Activated T-cell treated with anti-CD3 and anti-CD28 coated beads, Interleukin-2, amount 50 U/mL, for 4 hours (primary cell): ENCODE measurements at regions not wholly inside any gene's neighbourhood (a gene's known extent, or its start where the extent isn't known, plus 50 kb on each side); places are given as distances from the start of the nearest gene placed in this dataset.

Experiments used
- ATAC-seq, 2 donors: fragments of 200-7000 bp; cut with Tn5 transposase; one replicate each; pipeline ENCODE4 v1.10.0; 2021
- DNase-seq: peaks from one replicate; pipeline ENCODE4 v3.0.0-alpha.2; 2020
- H3K27me3 Mint-ChIP-seq: one replicate; pipeline ENCODE4 v1.8.0; 2021; ENCODE audit warnings: low read depth, mixed read lengths
- H3K36me3 Mint-ChIP-seq: one replicate; pipeline ENCODE4 v1.8.0; 2022; ENCODE audit warnings: mixed read lengths; ENCODE audit not compliant: insufficient read depth
- H3K4me1 Mint-ChIP-seq: one replicate; pipeline ENCODE4 v1.8.0; 2021; ENCODE audit warnings: low read depth, mixed read lengths
- H3K4me3 Mint-ChIP-seq: one replicate; pipeline ENCODE4 v1.8.0; 2021; ENCODE audit warnings: mild to moderate bottlenecking, moderate library complexity, mixed read lengths
- H3K9me3 Mint-ChIP-seq: one replicate; pipeline ENCODE4 v1.8.0; 2021; ENCODE audit warnings: mixed read lengths

DNA sequence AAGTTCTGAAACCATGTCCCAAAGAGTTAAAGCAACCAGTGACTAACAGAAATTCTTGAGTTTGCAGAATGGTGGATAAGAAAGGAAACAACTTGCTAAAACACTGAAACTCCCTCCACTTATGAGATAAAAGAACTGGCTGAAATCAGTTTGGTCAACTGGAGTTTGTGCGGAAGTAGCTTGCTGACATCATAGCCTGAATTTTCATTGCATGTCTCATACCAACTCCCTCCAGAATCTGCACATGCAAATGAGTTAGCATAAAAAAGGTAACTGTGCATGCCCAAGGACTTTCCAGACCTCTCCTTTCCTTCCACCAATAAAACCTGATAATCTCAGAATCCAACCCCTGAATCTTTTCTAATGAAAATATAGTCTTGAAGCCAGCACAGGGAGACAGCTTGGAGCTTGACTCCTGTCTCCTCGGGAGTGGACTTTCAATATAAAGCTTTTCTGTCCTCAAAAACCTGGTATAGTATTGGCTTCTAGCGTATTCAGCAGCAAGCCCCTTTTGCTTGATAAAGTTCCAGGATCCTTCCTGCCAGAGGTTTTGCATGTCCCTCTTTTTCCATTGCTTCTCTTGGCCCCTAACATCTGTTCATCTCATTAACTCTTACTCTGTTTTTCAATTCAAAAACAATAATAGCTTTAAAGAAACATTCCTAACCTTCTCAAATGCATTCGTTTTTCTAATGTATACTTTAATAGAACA, 785.8 kb upstream of the ADGRL4 start:
- H3K36me3 Mint-ChIP-seq, result no peaks in the 10 kb centered on the region
- no peak overlapping the region for H3K4me3 Mint-ChIP-seq
- H3K27me3 Mint-ChIP-seq, result no peaks in the 10 kb centered on the region
- H3K4me1 Mint-ChIP-seq, result no peaks in the 10 kb centered on the region
- DNase-seq (no peak), ATAC-seq (no peak)
- peaks cover 18% of the 10 kb centered on the region for H3K9me3 Mint-ChIP-seq

DNA sequence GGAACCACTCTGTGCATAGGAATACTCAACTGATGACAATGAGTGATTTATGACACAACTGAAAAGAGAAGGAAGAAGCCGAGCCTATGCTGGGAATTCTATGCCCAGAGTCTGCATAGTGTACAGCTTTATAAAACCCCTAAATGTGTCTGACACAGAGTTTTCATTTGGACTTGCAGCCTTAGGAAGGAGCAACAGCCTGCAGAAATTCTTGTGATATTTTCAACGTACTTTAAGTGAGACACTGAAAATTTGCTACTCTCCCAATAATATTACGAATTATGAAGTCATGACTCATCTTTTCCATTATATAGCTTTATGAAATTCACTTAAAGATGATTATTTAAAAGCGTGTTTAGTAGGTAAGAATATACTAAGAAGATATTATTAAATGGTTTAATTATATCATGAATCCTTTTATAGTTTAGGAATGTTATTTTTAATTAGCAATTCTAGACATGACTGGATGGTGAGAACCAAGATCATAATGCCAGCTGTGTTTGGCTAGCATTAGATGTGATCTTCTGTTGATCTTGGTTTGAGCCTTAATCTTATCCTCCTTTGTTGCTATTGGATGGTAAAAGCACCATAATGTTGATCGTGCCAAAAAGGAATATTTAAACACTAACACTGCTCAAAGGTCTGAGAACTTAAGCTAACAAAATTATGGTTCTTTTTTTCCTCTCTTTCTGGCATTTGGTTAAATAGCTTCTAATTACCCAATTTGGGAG, 785.1 kb upstream of the ADGRL4 start:
- no peaks in the 10 kb centered on the region for H3K27me3 Mint-ChIP-seq
- H3K9me3 Mint-ChIP-seq, result peaks cover 18% of the 10 kb centered on the region
- no peak overlapping the region for H3K4me3 Mint-ChIP-seq
- no peaks in the 10 kb centered on the region for H3K4me1 Mint-ChIP-seq
- no peak for ATAC-seq
- no peaks in the 10 kb centered on the region for H3K36me3 Mint-ChIP-seq
- DNase-seq, result no peak

DNA sequence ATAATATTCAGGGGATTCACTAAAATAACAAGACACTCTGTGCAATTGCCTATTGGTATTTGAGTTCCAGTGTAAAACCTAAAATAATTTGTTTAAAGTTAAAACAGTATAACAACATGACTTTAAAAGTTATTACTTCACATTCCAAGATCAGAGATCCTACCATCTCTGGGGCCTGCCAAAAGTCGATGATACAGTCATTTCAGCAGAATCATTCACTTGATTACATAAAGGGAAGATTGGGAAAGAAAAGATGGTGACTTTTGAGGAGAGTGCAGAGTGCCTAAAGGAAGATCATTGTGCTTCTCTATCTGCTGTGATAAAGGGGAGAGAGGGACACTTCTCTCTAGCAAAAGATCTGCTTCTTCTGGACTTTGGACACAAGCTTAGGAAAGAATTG, 784.4 kb upstream of the ADGRL4 start:
- DNase-seq (no peak), ATAC-seq (no peak)
- H3K27me3 Mint-ChIP-seq, result no peaks in the 10 kb centered on the region
- H3K9me3 Mint-ChIP-seq, result peaks cover 16% of the 10 kb centered on the region
- no peaks in the 10 kb centered on the region for H3K4me1 Mint-ChIP-seq
- H3K36me3 Mint-ChIP-seq, result no peaks in the 10 kb centered on the region
- H3K4me3 Mint-ChIP-seq, result no peak overlapping the region

DNA sequence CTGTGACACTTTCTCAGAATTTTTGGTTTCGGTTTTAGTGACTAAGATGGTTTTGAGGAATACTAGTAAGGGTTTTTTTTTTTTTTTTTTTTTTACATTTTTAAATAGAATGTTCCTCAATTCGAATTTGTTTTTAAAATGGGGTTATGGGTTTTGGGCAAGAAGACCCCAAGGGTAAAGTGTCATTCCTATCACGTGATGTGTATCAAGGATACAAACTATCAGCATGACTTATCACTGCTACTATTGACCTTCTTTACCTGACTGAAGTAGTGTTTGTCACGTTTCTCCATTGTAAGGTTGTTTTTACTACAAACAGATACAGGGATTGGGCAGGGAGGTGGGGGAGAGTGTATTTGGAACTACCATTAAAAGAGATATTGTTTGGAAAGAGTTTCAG, 781.1 kb upstream of the ADGRL4 start:
- Mint-ChIP-seq H3K9me3 (peaks cover 6% of the 10 kb centered on the region), H3K4me3 (no peak overlapping the region), H3K27me3 (no peaks in the 10 kb centered on the region), H3K4me1 (no peaks in the 10 kb centered on the region), H3K36me3 (no peaks in the 10 kb centered on the region)
- ATAC-seq (no peak), DNase-seq (no peak)

DNA sequence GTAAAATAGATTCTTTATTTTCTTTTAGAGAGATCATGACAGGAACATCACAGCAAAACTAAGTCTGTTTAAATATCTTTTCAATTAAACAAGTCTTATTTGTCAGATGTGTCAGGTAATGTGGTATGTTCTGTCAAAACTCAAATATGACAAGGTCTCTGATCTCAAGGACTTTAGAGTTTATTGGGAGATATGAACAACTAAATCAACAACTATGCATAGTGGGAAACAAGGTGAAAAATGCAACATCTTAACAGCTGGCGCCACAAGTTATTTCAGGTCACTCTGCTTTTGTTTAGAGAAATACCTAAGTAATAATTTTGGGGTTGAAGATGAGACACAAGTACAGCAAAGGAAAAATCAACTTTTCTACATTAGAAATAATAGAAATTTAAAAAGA, 779.4 kb upstream of the ADGRL4 start:
- DNase-seq (no peak), ATAC-seq (no peak)
- Mint-ChIP-seq H3K36me3 (no peaks in the 10 kb centered on the region), H3K4me1 (no peaks in the 10 kb centered on the region), H3K9me3 (peaks cover 9% of the 10 kb centered on the region), H3K27me3 (no peaks in the 10 kb centered on the region), H3K4me3 (no peak overlapping the region)

DNA sequence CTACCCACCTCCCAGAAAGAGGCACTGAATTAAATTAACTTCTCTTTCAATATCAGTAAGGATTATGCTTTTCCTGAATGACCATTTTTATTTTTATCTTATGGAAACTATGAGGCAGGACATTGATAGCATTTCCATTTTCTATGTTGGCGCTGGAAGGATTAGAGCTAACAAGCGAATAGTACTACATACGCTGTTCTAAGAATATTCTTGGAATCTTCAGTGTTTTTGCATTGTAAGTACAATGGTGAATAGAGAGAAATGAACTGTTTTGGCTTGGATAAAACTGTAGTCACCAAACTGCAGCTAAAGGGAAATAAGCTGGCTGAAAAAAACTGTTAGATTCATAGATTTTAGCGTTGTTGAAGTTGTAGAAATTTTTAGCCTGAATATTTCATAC, 779.0 kb upstream of the ADGRL4 start:
- no peak overlapping the region for H3K4me3 Mint-ChIP-seq
- no peak for ATAC-seq

DNA sequence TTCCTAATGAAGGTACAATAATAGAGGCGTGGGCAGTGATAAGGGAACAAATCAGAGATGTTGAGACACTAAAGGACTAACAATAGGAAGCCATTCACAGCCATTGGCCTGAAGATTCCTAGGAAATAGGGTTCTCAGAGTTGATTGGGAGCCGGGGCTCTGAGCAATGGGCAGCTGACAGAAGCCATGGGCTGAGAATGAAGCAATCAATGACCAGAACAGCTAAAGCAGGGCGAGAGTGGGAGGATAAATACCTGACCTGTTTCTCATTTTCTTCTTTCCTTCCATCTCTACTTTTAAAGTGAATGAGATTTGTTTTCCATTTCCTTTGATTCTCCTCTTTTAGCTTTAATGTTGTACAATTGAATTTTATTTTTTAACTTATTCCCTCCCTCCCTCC, 774.7 kb upstream of the ADGRL4 start:
- H3K4me3 Mint-ChIP-seq, result no peak overlapping the region
- ATAC-seq (no peak), DNase-seq (no peak)
- H3K27me3 Mint-ChIP-seq, result no peaks in the 10 kb centered on the region
- no peaks in the 10 kb centered on the region for H3K36me3 Mint-ChIP-seq
- peaks cover 9% of the 10 kb centered on the region for H3K9me3 Mint-ChIP-seq
- H3K4me1 Mint-ChIP-seq, result no peaks in the 10 kb centered on the region

More for the DNA sequence above, 779.0 kb upstream of the ADGRL4 start:
- peaks cover 9% of the 10 kb centered on the region for H3K9me3 Mint-ChIP-seq
- no peaks in the 10 kb centered on the region for H3K27me3 Mint-ChIP-seq
- no peaks in the 10 kb centered on the region for H3K4me1 Mint-ChIP-seq
- no peak for DNase-seq
- H3K36me3 Mint-ChIP-seq, result no peaks in the 10 kb centered on the region

DNA sequence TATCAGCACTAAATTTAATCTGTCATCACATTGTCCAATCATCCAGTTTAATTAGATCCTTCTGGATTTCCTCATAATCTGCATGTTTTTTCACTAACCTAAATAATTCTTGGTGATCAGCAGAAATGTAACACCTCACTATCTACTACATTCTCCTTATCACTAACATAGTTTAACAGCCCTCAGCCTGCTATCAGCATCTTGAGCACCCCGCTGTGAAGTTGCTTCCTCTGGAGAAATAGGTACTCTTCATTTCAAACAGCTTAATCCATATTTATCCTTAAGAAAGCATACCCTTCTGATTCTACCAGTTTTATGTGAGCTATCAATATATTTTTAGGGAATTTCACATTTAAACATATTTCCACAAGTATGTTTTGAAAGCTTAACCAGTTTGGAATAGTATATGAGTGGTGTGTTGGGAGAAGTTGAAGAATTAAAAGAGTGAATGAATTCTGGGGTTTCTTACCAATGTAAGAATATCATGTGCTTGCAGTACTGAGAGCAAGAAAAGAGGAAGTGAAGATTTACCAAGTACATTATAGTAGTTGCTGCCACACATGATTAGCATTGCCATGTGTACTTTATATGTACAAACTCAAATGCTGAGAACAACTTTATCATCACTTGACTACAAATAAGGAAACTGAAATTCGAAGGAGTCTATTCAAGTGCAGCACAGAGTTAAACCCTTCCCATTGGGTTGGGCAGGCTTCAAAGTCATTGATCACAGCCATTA, 771.1 kb upstream of the ADGRL4 start:
- Mint-ChIP-seq H3K27me3 (no peaks in the 10 kb centered on the region), H3K4me1 (no peaks in the 10 kb centered on the region), H3K36me3 (no peaks in the 10 kb centered on the region), H3K4me3 (no peak overlapping the region), H3K9me3 (peaks cover 9% of the 10 kb centered on the region)
- no peak for ATAC-seq
- DNase-seq, result no peak

DNA sequence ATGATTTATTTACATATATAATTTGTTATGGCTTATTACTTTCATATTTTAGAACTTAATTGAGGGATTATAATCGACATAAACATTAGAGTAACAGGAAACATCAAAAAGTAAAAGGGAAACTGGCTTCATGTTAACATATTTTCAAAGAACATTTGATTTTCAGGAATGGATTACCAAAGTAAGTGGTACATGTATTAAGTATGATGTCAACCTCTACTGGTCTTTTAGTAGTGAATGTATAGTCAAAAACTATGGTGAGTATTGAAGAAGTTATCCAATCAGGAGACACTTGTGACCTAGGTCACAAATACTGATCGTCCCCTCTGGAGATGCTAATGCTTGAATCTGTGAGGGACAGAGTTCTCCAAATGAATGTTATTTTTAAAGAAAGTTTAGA, 768.9 kb upstream of the ADGRL4 start:
- Mint-ChIP-seq H3K9me3 (peaks cover 5% of the 10 kb centered on the region), H3K4me3 (no peak overlapping the region), H3K36me3 (no peaks in the 10 kb centered on the region), H3K27me3 (no peaks in the 10 kb centered on the region), H3K4me1 (no peaks in the 10 kb centered on the region)
- ATAC-seq, result no peak
- DNase-seq, result no peak

DNA sequence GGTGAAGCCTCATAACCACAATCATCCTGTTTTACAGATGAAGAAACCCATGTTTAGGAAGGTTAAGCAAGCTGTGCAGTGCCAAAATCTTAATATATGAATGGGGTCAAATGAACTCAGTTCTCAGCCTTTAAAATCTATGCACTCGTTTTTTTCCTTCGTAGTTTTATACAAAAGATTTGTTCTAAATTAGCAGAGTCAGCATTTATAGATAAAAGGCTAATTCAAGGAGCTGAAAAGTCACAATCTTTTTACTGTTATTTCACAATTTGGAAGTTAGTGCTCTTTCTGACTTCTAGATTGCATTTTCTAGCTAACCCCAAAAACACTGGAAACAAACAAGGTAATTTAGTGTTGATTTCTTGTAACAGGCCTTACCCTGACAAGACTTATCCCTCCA, 766.9 kb upstream of the ADGRL4 start:
- ATAC-seq (no peak), DNase-seq (no peak)
- H3K9me3 Mint-ChIP-seq, result peaks cover 9% of the 10 kb centered on the region
- H3K4me3 Mint-ChIP-seq, result no peak overlapping the region
- no peaks in the 10 kb centered on the region for H3K36me3 Mint-ChIP-seq
- no peaks in the 10 kb centered on the region for H3K4me1 Mint-ChIP-seq
- H3K27me3 Mint-ChIP-seq, result no peaks in the 10 kb centered on the region

DNA sequence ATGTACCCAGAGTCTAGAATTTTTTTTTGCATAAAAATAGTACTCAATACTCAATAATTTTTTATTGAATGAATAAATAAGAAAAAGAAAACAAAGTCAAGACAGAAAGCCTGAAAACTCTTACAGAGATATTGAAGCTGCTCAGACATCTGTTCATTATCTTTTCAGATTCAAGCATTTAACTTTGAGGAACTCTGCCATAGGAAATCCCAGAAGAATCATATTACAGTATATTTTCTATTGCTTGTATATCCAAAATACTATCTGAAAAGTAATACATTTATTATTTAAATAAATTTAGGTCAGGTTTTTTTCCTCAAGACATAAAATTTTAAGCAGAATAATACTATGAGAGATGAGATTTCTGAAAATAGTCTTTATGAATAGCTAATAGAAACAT, 755.9 kb upstream of the ADGRL4 start:
- no peaks in the 10 kb centered on the region for H3K36me3 Mint-ChIP-seq
- H3K9me3 Mint-ChIP-seq, result peaks cover 4% of the 10 kb centered on the region
- ATAC-seq (no peak), DNase-seq (no peak)
- H3K4me1 Mint-ChIP-seq, result no peaks in the 10 kb centered on the region
- H3K27me3 Mint-ChIP-seq, result no peaks in the 10 kb centered on the region
- H3K4me3 Mint-ChIP-seq, result no peak overlapping the region

DNA sequence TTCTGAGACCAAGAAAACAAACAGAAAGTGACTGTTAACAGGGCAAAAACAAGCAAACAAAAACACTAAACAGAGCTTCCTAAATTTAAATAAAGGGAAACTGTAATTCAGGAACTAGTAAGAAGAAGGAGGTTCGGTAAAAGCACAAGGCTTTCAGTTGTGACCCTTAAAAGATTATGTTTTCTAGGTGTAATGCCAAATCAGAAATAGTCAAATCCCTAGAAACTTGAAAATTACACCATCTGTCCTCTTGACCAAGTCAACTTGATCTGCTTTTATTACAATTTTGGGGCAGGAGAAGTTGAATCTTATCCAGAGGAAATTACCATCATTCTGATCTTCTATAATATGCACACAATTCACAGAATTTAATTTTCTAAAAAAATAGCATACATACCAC, 754.0 kb upstream of the ADGRL4 start:
- Mint-ChIP-seq H3K27me3 (no peaks in the 10 kb centered on the region), H3K4me1 (no peaks in the 10 kb centered on the region), H3K4me3 (no peak overlapping the region), H3K36me3 (no peaks in the 10 kb centered on the region), H3K9me3 (peaks cover 10% of the 10 kb centered on the region)
- no peak for DNase-seq
- ATAC-seq, result no peak

DNA sequence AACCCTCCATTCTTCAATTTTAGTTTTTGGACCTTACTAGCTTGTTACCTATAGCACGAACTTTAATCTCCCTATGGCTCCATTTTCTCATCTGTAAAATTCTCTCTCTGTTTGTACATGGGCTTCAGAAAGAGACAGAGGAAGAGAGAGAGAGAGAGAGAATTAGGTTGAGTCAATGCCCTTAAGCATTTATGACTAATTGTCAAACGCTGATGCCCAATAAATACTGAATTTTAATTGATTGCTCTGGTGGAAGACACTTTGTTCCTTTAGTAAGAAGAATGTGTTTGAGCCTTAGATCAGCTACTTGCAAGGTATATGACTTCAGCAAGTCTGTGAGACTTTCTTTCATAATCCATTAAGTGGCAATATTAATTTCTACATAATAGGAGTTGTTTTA, 743.1 kb upstream of the ADGRL4 start:
- H3K4me1 Mint-ChIP-seq, result no peaks in the 10 kb centered on the region
- H3K27me3 Mint-ChIP-seq, result no peaks in the 10 kb centered on the region
- no peaks in the 10 kb centered on the region for H3K36me3 Mint-ChIP-seq
- DNase-seq, result no peak
- no peak overlapping the region for H3K4me3 Mint-ChIP-seq
- H3K9me3 Mint-ChIP-seq, result peaks cover 11% of the 10 kb centered on the region
- no peak for ATAC-seq

DNA sequence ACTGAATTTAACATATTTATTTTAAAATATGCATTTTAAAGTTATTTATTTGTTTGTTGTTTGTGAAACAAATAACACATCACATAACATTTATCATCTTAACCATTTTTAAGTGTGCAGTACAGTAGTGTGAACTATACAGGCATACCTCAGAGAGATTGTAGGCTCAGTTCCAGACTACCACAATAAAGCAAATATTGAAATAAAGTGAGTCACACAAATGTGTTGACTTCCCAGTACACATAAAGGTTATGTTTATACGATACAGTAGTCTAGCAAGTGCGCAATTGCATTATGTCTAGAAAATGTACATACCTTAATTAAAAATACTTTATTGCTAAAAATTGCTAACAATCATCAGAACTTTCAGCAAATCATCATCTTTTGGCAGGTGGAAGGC, 739.4 kb upstream of the ADGRL4 start:
- H3K4me1 Mint-ChIP-seq, result no peaks in the 10 kb centered on the region
- H3K9me3 Mint-ChIP-seq, result peaks cover 7% of the 10 kb centered on the region
- DNase-seq (no peak), ATAC-seq (no peak)
- no peak overlapping the region for H3K4me3 Mint-ChIP-seq
- H3K27me3 Mint-ChIP-seq, result no peaks in the 10 kb centered on the region
- H3K36me3 Mint-ChIP-seq, result no peaks in the 10 kb centered on the region

DNA sequence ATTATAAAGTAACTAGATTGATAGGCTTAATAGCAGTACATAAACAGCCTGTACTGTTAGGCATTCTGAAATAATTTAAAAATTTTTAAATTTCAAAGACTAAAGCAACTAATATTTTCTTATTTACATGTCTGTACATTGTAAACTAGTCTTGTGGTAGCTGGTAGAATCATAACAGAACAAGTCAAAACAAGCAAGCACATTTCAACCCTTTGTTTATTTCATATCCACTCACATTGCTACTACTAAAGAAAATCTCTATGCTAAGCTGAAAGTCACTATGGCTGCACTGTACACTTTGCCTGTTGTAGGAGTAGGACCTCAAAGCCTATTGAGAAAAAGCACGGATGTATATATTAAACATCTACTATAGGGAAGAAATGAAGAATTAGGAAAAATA, 738.2 kb upstream of the ADGRL4 start:
- DNase-seq (no peak), ATAC-seq (no peak)
- no peaks in the 10 kb centered on the region for H3K36me3 Mint-ChIP-seq
- no peaks in the 10 kb centered on the region for H3K4me1 Mint-ChIP-seq
- peaks cover 4% of the 10 kb centered on the region for H3K9me3 Mint-ChIP-seq
- no peaks in the 10 kb centered on the region for H3K27me3 Mint-ChIP-seq
- H3K4me3 Mint-ChIP-seq, result no peak overlapping the region
